ENCODE measurements at regions not wholly inside any gene's neighbourhood (a gene's known extent, or its start where the extent isn't known, plus 50 kb on each side); places are given as distances from the start of the nearest gene placed in this dataset.

DNA sequence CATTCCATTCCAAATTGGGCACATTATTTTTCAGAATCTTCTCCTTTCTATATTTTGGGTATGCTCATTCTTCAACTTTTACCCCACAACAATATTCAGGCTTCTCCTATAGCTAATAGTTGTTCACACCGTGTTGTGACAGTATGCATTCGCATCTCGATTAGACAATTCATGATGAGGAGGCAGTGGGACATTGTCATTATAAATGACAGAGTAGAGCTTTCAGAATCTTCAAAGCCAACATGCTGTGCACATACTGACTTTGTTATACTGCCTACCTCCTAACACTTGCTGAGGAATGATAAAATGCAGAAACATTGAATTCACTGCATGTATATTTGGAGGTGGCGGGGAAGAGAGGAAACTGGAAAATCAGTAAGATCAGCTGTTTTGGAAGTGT is 714.2 kb downstream of the SUCLG1 start:
- DNase-seq = no peak

DNA sequence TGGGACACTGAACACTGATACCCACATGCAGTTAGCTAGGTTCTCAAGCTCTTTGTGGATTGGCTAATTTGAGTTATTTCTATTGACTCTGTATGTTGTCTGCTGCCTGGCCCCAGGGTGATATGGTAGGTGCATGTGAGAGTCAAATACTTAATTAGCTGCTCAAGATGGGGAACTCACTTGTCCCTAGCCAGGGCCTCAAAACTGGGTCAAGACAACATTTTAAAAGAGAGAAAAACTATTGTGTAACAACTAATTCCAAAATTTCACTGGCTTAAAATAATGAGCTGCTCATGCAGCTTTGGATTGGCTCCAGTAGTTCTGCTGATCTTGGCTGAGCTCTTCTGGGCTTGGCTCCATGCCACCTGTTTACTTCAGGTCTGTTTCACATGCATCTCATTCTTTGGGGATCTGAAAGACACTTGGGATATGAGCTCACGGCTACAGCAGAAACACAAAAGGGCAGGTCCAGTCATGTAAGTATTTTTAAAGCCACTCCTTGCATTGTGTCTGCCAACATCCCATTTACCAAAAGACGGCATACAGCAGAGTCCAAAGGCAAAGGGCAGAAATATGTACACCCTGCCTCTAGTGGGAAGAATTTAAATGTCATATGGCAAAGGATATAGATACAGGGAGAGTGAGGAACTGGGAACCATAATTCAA is 716.8 kb downstream of the SUCLG1 start:
- DNase-seq = no peak

DNA sequence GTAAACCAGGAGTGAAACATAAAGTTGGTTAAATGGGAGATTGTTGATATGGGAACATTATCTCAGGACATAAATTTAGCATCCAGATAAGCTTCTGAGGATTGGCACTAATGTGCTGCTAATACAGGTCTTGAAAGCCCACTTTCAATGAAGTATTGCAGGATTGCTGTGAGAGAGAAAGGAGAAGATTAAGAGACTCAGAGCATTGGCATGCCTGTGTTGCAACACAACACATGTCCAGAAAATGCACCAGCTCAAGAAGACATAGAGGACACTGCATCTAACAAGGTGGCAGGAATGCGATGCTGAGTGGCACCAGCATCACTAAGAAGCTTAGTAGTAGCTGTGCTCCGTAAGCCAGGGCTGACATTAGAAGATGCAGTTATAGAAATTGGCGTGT is 728.9 kb downstream of the SUCLG1 start:
- no peak for DNase-seq

DNA sequence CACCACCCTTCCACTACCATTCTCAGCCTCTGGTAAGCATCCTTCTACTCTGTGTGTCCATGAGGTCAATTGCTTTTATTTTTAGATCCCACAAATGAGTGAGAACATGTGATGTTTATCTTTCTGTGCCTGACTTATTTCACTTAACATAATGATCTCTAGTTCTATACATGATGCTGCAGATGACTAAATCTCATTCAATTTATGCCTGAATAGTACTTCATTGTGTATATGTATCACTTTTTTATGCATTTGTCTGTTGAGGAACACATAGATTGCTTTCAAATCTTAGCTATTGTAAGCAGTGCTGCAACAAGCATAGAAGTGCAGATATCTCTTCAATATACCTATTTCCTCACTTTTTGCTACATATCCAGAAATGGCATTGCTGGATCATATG is 733.3 kb downstream of the SUCLG1 start:
- no peak for DNase-seq

DNA sequence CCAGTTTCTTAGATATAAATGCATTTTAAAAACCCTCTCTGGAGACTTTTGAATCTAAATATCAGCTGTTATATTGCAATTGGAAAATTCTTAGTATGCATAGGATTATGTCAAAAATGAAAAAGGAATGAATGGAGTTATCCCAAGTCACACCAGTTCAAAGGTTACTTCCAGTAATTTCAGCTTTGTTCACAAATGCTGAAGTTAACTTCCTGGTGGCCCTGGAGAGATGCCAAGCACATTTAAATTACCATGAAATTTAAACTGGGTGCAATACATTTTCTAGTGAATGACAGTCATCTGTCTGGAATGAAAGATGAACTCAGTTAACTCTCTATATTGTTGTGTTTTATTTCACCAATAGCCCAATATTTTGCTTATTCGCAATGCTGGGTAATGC is 753.9 kb downstream of the SUCLG1 start:
- DNase-seq = no peak

DNA sequence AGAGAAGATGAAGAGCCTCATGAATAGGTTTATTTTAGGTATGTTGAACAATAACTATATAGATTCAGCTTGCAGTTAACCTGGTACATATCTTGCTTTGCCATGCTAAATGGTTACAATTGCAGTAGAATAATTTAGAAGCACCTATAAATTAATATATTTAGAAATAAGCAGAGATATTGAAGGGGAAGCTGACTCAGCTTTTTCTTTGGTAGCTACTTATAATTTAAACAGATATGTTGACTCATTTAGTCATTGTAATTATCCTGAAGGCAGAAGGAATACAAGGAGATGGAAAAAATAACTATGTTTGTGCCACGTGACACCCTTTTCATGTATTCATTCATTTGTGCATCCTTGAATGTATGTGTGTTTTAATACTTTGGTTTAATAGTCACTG is 755.5 kb downstream of the SUCLG1 start:
- no peak for DNase-seq

DNA sequence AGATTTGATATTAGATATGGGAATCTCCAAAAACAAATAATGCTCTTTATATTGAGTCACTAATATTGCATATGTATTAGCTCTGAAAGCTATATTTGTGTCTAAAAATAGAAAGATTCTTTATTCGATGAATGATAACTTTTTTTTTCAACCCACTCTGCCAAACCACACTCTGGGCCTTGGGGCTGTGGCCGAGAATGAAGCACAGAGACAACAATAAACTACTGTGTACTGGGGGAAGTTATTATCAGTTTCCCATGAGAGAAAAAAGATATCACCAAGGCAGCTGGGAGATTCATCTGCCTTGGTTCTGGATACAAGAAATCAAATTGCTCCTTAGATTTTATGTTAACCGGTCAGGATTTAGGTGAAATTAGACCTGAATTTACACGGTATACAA is 762.2 kb downstream of the SUCLG1 start:
- DNase-seq = no peak

DNA sequence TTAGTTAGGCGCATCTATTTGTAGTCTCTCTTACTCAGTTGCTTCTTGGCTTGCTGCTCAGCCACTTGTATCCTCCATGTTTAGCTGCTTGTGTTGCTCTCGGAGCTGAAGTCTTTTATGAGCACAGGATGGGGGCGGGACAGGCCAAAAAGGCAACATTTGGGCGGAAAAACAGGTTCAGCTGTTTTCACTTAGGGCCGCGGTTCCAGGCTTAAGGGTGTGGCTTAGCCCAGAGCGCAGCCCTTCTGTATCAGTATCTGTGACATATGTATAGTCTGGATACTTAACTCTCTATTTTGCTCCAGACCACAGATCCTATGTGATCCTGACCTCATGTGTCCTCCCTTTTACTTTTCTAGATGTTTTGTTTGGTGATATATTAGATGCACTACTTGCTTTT is 763.5 kb downstream of the SUCLG1 start:
- DNase-seq = no peak

DNA sequence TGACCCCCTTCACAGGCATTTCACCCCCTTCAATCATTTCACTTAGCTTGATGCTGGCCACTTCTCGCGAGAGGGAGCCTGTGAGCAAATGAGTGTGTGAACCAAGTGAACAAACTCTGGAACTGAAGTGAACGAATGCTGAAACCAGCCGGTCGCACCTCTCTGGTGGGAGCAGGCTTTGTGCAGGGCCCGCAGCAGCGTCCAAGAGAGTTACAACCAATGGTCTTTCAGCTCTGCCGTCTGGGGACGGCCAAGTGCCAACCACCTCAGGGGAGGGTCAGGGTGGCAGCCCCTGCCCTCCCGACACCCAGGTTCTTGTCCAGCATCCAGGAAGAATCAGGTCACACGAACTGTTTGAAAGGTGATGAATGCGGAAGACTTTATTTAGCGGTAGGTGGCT is 764.0 kb downstream of the SUCLG1 start:
- DNase-seq = no peak

DNA sequence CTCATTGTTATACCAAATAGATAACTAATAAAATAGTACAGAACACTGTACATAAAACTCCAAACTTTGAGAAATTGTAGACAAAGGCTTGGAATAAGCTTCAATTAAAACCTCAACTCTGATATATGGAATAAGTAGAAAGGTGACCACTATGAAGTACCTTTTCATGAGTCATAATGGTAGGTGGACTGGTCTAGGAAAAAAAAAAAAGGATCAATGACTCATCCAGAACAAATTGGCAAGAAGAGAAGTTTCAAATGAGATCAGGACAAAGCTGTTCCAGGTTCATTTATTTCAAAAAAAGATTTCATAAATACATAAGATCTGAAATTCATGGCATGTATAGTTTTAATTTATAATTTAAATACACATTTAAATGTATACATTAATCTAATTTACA is 769.7 kb downstream of the SUCLG1 start:
- no peak for DNase-seq

DNA sequence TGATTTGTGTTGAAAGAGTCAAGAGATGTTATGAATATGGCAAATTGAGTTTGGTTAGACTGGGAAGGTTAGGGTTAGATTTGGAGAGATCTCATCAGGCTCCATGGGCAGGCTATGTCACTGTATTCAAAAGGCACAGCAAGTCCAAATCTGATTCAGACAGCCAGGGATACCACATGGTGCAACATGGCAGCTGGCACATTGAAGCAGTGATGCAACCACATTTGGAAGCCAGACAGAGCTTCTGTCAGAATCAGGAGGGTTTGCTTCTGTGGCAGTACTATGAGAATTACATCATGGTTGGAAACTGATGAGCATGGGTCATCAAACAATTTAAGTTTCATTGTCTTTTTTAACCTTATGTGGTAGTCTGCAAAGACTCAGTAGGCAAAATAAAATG is 772.2 kb downstream of the SUCLG1 start:
- no peak for DNase-seq

DNA sequence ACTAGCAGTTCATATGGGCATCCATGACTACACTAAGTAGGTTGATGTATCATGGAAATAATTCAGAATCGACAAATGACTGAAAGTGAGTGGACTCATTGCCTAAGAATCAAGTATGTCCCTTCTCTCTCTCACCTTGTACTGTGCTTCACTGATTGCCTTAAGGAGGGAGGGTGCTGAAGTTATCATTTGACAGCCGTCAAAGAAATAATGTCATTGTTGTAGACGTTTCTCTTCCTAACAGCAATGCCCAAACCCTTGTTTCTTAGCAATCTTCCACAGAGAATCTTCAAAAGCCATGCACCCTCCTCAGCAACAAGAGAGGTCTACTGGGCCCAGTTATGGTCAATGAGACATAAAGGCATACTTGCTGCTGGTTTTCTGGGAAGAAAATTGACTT is 785.0 kb downstream of the SUCLG1 start:
- DNase-seq = no peak

DNA sequence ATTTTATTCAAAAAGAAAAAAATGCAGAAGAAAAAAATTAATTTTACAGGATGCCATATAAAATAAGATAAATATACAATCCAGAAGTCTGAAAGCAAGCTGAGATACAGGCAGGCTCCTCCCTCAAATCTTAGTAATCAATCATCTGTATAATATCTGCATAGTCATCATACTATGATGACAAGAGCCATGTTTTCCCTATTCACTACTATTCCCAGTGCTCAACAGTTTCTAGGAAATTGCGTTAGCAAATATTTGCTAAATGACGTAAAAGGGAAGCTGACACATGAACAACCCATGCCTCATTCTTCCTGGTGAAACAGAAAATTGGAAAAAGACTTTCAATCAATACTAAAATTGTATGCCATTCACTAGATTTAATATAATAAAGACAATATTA is 793.2 kb downstream of the SUCLG1 start:
- DNase-seq = no peak

DNA sequence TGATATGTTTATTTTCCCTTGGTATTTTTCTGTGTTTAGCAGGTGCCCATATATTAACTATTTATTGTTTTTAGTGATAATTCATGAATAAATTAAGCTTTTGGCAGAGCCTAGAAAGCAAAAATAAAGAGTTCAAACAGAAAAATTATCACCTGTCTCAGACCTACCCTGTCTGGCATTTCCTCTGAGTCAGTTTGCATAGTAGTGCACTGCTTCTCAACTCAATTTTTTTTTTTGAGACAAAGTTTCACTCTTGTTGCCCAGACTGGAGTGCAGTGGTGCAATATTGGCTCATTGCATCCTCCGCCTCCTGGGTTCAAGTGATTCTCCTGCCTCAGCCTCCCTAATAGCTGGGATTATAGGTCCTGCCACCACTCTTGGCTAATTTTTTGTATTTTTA is 793.9 kb downstream of the SUCLG1 start:
- no peak for DNase-seq

DNA sequence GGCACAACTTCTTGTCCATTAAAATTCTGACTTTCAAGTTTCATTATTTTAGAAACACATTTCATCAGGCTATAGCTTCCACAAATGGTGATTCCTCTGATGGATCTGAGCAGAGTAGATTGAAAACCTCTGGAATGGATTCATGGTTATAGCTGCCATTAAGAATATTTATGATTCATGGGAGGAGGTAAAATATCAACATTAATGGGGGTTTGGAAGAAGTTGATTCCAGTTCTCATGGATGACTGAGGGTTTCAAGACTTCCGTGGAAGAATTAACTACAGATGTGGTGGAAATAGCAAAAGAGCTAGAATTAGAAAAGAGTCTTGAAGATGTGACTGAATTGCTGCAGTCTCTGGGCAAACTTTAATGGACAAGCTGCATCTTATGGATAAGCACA is 797.4 kb downstream of the SUCLG1 start:
- no peak for DNase-seq

DNA sequence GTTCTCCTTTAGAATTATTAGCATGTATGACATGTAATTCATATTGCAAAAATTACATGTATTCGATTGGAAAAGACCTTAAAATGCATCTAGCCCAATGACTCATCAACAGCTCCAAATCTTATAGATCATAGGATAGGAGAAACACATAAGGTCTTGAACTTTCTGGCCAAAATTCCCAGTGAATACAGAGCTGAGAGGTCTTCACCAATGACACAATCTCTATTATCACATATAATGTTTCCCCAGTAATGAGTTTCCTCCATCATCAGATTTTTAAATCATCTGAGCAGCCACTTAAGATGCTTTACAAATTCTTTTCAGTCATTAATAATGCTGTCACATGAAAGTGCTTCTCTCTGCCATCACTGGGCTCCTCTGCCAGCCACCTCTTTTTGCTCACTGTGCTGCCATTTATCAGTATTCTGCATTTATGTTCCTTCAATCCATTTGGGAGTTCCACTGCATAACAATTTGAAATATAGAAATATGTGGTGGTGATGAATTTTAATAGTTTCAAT is 804.9 kb downstream of the SUCLG1 start:
- no peak for DNase-seq

DNA sequence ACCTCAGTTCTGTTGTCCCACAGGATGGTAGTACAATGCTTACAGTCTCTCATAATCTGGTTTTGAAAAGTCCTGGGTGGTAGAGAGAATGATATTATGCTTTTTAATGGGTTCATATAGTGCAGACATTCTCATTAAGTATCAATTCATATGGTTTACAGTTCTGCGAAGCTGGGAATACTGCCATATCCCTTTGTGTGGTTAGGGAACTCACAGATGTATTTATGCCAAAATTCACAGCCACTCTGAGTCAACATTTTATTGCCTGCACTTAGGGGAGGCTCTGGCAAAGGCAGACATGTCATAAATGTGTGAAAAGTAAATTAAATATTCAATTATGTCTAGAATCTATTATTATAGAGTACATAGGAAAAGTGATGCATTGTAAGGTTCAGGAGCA is 808.2 kb downstream of the SUCLG1 start:
- DNase-seq = no peak

DNA sequence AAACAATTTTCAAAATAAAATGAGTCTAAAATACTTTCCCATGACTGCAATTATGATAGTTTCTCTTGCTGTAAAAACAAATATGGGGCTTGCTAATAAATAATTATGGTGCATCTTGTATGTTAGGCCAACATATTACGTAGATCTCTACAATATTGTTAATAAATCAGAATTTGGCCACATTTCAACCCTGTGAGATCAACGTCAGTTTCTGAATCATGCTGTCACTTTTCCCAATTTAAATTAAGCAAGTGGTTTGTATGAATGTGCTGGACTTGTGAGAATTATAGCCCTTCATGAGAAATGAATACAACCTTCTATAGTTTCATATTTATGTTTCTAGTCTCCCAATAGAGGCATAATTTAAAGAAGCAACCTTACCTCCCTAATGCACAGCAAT is 808.9 kb downstream of the SUCLG1 start:
- no peak for DNase-seq

DNA sequence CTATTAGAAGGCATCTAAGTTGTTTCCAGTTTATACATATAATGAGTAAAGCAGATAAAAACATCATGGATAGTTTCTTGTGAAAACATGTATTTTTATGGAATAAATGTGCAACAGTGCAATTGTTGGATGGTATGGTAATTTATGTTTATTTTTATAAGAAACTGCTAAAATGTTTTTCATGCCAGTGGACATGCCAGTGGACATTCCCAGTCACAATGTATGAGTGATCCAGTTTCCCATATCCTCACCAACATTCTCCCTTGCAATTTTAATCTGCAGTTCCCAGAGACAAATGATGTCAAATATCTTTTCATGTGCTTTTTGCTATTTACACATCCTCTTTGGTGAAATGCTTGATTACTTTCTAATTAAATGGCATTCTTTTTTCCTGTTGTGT is 818.6 kb downstream of the SUCLG1 start:
- no peak for DNase-seq

DNA sequence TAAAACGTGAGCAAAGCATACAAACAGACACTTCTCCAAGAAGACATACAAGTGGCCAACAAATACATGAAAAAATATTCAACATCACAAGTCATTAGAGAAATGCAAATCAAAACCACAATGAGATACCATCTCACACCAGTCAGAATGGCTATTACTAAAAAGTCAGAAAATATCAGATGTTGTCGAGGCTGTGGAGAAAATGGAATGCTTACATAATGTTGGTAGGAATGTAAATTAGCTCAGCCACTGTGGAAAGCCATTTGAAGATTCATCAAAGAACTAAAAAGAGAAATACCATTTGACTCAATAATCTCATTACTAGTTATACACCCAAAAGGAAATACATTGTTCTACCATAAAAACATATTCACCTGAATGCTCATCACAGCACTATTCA is 825.7 kb downstream of the SUCLG1 start:
- no peak for DNase-seq

DNA sequence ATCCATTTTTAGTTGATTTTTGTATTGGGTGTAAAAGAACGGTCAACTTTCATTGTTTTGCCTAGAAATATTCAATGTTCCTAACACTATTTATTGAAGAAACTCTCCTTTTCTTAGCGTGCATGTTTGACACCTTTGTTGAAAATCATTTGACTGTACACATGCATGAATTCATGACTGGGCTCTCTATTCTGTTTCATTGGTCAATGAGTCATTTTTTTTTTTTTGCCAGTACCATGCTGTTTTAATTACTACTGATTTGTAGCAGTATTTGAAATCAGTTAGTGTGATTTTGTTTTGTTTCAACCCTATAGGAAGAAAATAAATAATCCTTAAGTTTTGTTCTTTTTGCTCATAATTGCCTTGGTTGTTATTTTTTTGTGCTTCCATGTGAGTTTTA is 828.7 kb downstream of the SUCLG1 start:
- no peak for DNase-seq

DNA sequence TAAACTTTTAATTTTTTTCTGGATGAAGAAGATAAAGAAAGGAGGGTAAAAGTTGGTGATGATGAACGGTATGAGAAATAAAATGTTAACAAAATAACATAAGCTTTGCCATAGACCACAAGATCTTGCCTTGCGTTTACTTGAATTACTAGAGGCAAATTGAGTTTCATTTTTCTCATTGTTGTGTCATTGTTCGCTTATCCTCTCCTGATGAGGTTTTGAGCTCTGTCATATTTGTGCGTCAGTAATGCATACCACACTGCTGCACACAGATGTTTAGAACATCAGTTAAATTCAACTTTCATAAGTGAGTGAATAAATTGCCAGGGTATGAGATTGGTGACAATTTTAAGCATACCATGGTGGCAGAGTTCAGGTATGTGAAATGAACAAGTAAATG is 843.6 kb downstream of the SUCLG1 start:
- DNase-seq = no peak

DNA sequence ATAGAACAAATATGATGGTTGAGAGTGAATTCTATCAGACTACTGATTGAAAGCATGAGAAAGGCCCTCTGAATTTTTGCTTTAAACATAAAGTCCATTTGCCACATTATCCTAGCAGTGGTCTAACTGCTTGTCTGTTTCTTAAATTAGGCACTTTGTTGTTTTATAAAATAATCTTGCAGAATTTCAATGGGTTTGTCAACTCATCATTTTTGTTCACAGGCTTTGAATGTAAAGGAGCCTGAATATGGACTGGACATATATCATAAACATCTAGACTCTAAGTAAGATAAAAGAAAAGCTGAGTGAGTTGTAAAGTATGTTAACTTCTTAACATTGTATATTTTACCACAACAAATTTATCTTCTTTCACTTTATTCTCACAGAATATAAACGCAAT is 845.9 kb downstream of the SUCLG1 start:
- DNase-seq = no peak

DNA sequence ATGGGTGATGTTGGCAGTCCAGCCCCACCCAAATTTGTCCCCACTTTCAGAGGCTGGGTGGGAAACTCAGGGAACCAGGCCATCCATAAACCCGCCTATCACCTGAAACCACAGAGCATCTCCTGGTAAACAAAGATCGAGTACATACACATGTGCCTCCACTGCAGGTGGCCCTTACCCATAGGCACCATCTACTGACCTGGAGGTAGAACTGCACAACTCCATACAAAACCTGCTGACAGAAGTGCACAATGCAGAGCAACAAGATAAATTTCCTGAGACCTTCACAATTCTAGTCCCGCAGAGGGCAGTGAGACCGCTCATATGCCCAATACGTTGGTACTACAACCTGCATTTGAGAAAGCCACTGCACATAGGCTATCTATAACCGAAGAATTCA is 856.3 kb downstream of the SUCLG1 start:
- DNase-seq = no peak

DNA sequence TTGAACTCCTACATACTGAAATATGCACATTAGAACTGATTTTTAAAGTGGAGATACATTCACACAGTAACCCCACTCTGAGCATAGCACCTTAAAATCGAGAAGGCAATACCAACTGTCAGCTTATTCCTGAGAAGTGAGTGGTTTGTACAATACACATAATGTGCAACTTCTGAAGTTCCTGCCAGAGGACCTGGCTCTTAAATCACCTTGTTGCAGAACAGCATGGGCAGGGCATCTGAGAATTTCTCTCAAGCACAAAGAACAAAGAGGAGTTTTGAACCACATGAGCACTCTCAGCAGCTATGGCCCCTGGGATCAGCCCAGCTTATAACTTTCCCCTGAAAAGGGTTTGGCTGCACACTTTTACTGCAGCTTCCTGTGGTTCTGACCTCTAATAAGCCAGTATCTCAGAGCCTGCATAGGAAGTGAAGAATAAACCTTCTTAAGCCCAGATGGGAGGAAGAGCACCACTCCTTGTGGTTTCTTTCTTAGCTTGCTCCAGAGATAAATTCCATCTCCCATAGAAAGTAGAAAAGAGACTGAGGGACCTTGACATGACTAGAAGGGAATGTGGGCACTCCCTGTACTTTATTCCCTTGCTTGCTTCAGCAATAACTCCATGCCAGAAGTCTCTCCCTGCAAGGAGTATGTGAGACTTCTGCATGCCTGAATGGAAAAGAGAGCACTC is 862.3 kb downstream of the SUCLG1 start:
- DNase-seq = no peak

Measured in NCI-H187 (cell line).